Stimulated activated CD8-positive, alpha-beta memory T cell treated with anti-CD3 and anti-CD28 coated beads, Interleukin-2, amount 100 ng/mL, for 1 hour (primary cell): ENCODE measurements at regions not wholly inside any gene's neighbourhood (a gene's known extent, or its start where the extent isn't known, plus 50 kb on each side); places are given as distances from the start of the nearest gene placed in this dataset.
A peak's percentile ranks its signal among the peaks of the same experiment; 100 is the strongest.
"Not testable (repeated sequence)": the region's sequence is repeated elsewhere in the genome, so short reads cannot be mapped to it uniquely, and the experiment has no call there.

Source experiments
- DNase-seq, 2 donors: peaks; one replicate each; pipeline ENCODE4 v3.0.0-alpha.2; 2020; ENCODE audit warnings: low read depth in 2 of 2

DNA sequence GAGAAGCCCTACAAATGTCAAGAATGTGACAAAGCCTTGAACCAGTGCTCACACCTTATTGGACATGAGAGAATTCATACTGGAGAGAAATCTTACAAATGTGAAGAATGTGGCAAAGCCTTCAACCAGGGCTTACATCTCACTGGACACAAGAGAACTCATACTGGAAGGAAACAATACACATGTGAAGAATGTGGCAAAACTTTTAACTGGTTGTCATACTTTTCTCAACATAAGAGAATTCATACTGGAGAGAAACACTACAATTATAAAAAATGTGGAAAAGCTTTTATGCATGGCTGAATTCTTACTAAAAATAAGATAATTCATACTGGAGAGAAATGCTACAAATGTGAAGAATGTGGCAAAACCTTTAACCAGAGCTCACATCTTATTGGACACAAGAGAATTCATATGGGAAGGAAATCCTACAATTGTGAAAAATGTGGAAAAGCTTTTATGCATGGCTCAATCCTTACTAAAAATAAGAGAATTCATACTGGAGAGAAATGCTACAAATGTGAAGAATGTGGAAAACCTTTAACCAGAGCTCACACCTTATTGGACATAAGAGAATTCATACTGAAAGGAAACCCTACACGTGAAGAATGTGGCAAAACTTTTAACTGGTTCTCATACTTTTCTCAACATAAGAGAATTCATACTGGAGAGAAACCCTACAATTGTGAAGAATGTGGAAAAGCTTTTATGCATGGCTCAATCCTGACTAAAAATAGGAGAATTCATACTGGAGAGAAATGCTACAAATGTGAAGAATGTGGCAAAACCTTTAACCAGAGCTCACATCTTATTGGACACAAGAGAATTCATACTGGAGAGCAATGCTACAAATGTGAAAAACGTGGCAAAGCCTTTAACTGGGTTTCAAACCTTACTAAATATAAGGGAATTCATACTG is 350.6 kb upstream of the NUPR2 start:
- DNase-seq = not testable (repeated sequence)

DNA sequence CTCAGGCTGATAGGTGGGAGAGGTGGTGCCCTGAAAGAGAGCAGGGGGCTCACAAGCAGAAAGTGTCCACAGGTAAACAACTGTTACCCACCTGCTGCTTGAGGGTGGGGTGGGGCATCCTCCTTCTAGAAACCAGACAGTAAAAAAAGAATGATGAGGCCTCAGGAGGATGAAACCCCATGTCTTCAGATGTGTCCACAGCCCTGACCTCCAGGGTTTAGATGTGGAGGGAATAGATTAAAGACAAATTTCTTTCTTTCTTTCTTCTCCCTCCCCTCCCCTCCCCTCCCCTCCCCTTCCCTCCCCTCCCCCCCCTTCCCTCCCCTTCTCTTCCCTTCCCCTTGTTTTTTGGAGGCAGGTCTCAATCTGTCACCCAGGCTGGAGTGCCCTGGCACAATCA is 333.5 kb upstream of the NUPR2 start:
- DNase-seq = no peak

DNA sequence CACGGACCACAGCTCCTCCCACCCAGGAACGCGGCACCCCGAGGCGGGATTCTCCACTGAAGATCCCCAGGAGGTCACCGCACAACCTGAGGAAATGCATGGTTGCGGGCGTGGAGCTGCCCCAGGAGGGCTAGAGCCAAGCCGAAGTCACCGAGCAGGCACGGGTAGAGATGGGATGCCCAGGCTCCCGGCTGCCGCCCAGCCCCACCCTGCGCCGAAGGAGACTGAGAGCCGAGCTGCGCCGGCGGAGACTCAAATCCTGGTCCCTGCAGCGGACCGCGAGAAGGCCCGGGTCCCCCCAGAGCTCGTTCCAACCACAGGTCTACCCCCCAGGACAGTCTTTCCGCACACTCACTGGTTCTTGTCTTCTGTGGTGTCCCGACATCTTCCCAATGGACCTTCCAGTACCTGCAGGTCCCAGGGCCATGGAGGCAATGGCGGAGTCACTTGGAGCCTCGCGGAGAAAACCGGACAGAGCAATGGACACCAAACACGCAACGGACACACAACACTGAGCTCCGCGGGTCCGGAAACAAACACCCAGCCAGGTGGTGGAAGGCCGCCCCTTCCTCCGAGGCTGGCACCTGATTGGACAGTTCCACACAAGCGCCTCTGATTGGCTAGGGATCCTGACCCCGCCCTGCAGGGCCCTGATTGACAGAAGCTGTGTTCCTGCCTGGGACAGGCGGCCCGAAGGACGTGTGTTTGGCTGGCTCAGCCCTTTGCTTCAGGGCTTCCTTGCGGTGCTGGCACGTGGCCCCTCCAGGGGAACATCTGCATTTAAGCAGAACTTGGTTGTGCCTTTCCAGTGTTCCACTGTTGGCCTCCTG is 331.9 kb upstream of the NUPR2 start:
- DNase-seq = no peak

GRCh38 chr7:56420528-56420927 is 304.3 kb upstream of the NUPR2 start:
- not testable (repeated sequence) for DNase-seq

- no peak for DNase-seq
Observed at GRCh38 chr7:56375173-56375572, 259.0 kb upstream of the NUPR2 start.

GRCh38 chr7:56374666-56375065 is 258.4 kb upstream of the NUPR2 start:
- not testable (repeated sequence) for DNase-seq

GRCh38 chr7:56373314-56373713 is 257.1 kb upstream of the NUPR2 start:
- DNase-seq = peak; percentile 6 to 44

GRCh38 chr7:56371792-56372191 is 255.6 kb upstream of the NUPR2 start:
- DNase-seq = peak in 1 of 2 donors; percentile 13

DNA sequence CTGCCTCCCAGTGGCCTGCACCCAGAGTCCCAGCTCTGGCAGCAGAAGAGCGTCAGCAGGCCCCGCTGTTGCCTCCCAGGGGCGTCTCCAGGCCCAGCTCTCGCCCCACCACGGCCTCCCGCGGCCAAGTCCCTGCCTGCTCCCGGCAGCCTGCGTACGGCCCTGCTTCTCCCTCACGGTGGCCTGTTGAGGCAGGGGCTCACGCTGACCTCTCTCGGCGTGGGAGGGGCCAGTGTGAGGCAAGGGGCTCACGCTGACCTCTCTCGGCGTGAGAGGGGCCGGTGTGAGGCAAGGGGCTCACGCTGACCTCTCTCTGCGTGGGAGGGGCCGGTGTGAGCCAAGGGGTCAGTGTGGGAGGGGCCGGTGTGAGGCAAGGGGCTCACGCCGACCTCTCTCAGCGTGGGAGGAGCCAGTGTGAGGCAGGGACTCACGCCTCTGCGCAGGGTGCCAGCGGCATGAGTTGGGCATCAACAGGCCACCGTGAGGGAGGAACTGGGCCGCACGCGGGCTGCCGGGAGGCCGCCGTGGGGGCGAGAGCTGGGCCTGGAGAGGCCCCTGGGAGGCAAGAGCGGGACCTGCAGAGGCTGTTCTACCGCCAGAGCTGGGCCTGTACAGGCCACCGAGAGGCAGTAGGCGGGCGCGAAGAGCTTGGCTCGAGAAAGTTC is 254.1 kb upstream of the NUPR2 start:
- not testable (repeated sequence) for DNase-seq

DNA sequence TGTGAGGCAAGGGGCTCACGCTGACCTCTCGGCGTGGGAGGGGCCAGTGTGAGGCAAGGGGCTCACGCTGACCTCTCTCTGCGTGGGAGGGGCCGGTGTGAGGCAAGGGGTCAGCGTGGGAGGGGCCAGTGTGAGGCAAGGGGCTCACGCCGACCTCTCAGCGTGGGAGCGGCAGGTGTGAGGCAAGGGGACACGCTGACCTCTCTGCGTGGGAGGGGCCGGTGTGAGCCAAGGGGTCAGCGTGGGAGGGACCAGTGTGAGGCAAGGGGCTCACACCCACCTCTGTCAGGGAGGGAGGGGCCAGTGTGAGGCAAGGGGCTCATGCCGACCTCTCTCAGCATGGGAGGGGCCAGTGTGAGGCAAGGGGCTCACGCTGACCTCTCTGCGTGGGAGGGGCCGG is 251.7 kb upstream of the NUPR2 start:
- not testable (repeated sequence) for DNase-seq

DNA sequence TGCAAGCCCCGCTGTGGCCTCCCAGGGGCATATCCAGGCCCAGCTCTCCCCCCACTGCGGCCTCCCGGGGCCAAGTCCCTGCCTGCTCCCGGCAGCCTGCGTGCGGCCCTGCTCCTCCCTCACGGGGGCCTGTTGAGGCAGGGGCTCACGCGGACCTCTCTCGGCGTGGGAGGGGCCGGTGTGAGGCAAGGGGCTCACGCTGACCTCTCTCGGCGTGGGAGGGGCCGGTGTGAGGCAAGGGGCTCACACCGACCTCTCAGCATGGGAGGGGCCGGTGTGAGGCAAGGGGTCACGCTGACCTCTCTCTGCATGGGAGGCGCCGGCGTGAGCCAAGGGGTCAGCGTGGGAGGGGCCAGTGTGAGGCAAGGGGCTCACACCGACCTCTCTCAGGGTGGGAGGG is 251.2 kb upstream of the NUPR2 start:
- not testable (repeated sequence) for DNase-seq

DNA sequence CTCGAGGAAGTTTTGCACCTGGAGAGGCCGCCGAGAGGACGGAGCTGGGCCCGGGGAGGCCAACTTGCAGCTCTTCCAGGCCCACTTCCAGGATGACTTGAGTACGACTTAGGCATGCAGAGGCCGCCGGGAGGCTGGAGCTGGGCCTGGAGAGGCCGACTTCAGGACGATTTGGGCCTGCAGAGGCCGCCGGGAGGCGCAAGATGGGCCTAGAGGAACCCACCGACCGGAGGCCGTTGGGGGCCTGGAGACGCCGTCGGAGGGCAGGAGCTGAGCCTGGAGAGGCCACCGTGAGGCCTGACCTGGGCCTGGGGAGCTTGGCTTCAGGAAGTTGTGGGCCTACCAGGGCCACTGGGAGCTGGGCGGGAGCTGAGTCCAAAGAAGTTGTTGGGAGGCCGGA is 250.5 kb upstream of the NUPR2 start:
- not testable (repeated sequence) for DNase-seq

GRCh38 chr7:56352576-56352975 is 236.4 kb upstream of the NUPR2 start:
- not testable (repeated sequence) for DNase-seq

- DNase-seq = not testable (repeated sequence)
Observed at GRCh38 chr7:56351181-56351580, 235.0 kb upstream of the NUPR2 start.

- DNase-seq = not testable (repeated sequence)
Observed at GRCh38 chr7:56348311-56348710, 232.1 kb upstream of the NUPR2 start.

- not testable (repeated sequence) for DNase-seq
Observed at GRCh38 chr7:56328327-56328726, 212.1 kb upstream of the NUPR2 start.

DNA sequence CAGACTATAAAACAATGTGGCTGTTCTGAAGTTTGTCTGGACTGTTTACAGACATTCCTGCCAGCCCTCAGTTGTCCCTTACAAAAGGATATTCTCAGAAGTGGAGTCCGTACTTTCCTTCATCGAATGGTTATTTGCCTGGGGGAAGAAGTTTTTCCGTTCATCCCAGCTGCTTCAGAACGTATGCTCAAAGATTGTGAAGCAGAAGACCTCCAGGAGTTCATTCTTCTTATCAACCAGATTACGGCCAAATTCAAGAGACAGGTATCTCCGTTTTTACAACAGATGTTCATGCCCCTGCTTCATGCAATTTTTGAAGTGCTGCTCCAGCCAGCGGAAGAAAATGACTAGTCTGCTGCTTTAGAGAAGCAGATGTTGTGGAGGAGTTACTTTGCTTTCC is 174.3 kb upstream of the NUPR2 start:
- no peak for DNase-seq

- no peak for DNase-seq
Observed at GRCh38 chr7:56287429-56288138, 171.4 kb upstream of the NUPR2 start.

- no peak for DNase-seq
Observed at GRCh38 chr7:56256108-56256507, 139.9 kb upstream of the NUPR2 start.

- DNase-seq = no peak
Observed at GRCh38 chr7:56250135-56250534, 133.9 kb upstream of the NUPR2 start.

- no peak for DNase-seq
Observed at GRCh38 chr7:56229631-56230030, 113.4 kb upstream of the NUPR2 start.
